ENCODE measurements at regions not wholly inside any gene's neighbourhood (a gene's known extent, or its start where the extent isn't known, plus 50 kb on each side); places are given as distances from the start of the nearest gene placed in this dataset.

- no peak for TF ChIP-seq EZH2 (IDR thresholded peaks at IDR 0.05)
- TF ChIP-seq POLR2AphosphoS5 (IDR thresholded peaks at IDR 0.05; ENCODE audit: borderline replicate concordance, low read depth, low read length) = no peak
- no peak for TF ChIP-seq FOXP2 (optimal IDR thresholded peaks at IDR 0.05; ENCODE audit: control extremely low read depth, extremely low read length, insufficient read depth)
Observed at GRCh38 chr15:93239591-93239990, 150.6 kb upstream of the RGMA start.

All from SK-N-MC (cell line).